IMR-90 (cell line): ENCODE measurements at regions not wholly inside any gene's neighbourhood (a gene's known extent, or its start where the extent isn't known, plus 50 kb on each side); places are given as distances from the start of the nearest gene placed in this dataset.
A peak's percentile ranks its signal among the peaks of the same experiment; 100 is the strongest.

Experiments used
- ATAC-seq: fragments of 200-7000 bp; cut with Tn5 transposase; 2 replicates; pipeline ENCODE4 v1.9.1; 2020; ENCODE audit warnings: low read depth, mild to moderate bottlenecking, moderate library complexity
- BruUV-seq: library from RNA; stranded (reverse); fragments of 400-500 nt; replicated peaks from 2 replicates; lab custom pipeline; 2021; lab: Mats Ljungman, UMichigan
- CTCF ChIA-PET: fragments of 300-600 bp; formaldehyde crosslinking; extraction: SDS; loops from one replicate; lab custom pipeline; 2021; ENCODE audit warnings: antibody characterized with exemption; lab: Yijun Ruan, JAX
- POLR2A ChIA-PET: fragments of 300-600 bp; sonication (Branson Sonifier 250); formaldehyde crosslinking; loops from one replicate; lab custom pipeline; 2022; ENCODE audit warnings: antibody characterized with exemption; ENCODE audit not compliant: unreplicated experiment; lab: Charles Lee
- DNase-seq: peaks from one replicate; pipeline ENCODE4 v3.0.0; 2013
- H2AFZ ChIP-seq: replicated peaks from 2 replicates; pipeline ENCODE3; 2013; ENCODE audit warnings: low read length, mild to moderate bottlenecking; ENCODE audit not compliant: poor library complexity
- H2AK5ac ChIP-seq: 2 replicates; pipeline ENCODE4 v1.6.1; 2013; ENCODE audit warnings: low read depth, low read length, inconsistent platforms
- H2AK9ac ChIP-seq: replicated peaks from 2 replicates; pipeline ENCODE3; 2013; ENCODE audit warnings: mild to moderate bottlenecking, low read depth, low read length, moderate library complexity; ENCODE audit not compliant: poor library complexity
- H2BK120ac ChIP-seq: 2 replicates; pipeline ENCODE4 v1.6.1; 2013; ENCODE audit warnings: low read depth, low read length, inconsistent platforms
- H2BK15ac ChIP-seq: 3 replicates; pipeline ENCODE4 v1.6.1; 2013; ENCODE audit warnings: low read depth, low read length, inconsistent platforms
- H2BK20ac ChIP-seq: 2 replicates; pipeline ENCODE4 v1.6.1; 2013; ENCODE audit warnings: low read depth, mild to moderate bottlenecking, inconsistent platforms, low read length, moderate library complexity
- H2BK5ac ChIP-seq: 2 replicates; pipeline ENCODE4 v1.6.1; 2013; ENCODE audit warnings: mild to moderate bottlenecking, low read depth, low read length, inconsistent platforms; ENCODE audit not compliant: poor library complexity, severe bottlenecking
- H3K14ac ChIP-seq: replicated peaks from 2 replicates; pipeline ENCODE4 v1.6.1; 2013; ENCODE audit warnings: low read depth, low read length, inconsistent platforms
- H3K18ac ChIP-seq: 2 replicates; pipeline ENCODE4 v1.6.1; 2013; ENCODE audit warnings: low read depth, low read length, control low read depth
- H3K23ac ChIP-seq: 2 replicates; pipeline ENCODE4 v1.6.1; 2013; ENCODE audit warnings: low read depth, low read length, inconsistent platforms
- H3K27ac ChIP-seq: 2 replicates; pipeline ENCODE4 v1.5.1; 2013; ENCODE audit warnings: mild to moderate bottlenecking, control low read depth, low read length; ENCODE audit not compliant: insufficient read depth
- H3K27me3 ChIP-seq: 2 replicates; pipeline ENCODE4 v1.6.1; 2013; ENCODE audit warnings: low read length; ENCODE audit not compliant: control insufficient read depth, insufficient read depth
- H3K36me3 ChIP-seq: 2 replicates; pipeline ENCODE4 v1.6.1; 2013; ENCODE audit warnings: low read length, mixed read lengths; ENCODE audit not compliant: control insufficient read depth, insufficient read depth
- H3K4ac ChIP-seq: 2 replicates; pipeline ENCODE4 v1.6.1; 2013; ENCODE audit warnings: low read depth, low read length, inconsistent platforms
- H3K4me1 ChIP-seq: 2 replicates; pipeline ENCODE4 v1.6.1; 2013; ENCODE audit warnings: low read length, mixed read lengths; ENCODE audit not compliant: control insufficient read depth, insufficient read depth
- H3K4me2 ChIP-seq: 2 replicates; pipeline ENCODE4 v1.6.1; 2013; ENCODE audit warnings: low read depth, mild to moderate bottlenecking, control low read depth, low read length, moderate library complexity
- H3K4me3 ChIP-seq: 2 replicates; pipeline ENCODE4 v1.5.1; 2013; ENCODE audit warnings: low read depth, mild to moderate bottlenecking, control low read depth, low read length, moderate library complexity; ENCODE audit not compliant: insufficient read depth
- H3K56ac ChIP-seq: 2 replicates; pipeline ENCODE4 v1.6.1; 2013; ENCODE audit warnings: low read length, inconsistent platforms; ENCODE audit not compliant: insufficient read depth; ENCODE audit errors: extremely low read depth
- H3K79me1 ChIP-seq, 2 experiments: 2 replicates each; pipeline ENCODE4 v1.6.1; 2013; ENCODE audit warnings: low read length in 2 of 2, inconsistent platforms in 1 of 2, low read depth in 1 of 2
- H3K9ac ChIP-seq: 2 replicates; pipeline ENCODE4 v1.6.1; 2013; ENCODE audit warnings: low read depth, low read length, control low read depth
- H3K9me1 ChIP-seq: 2 replicates; pipeline ENCODE4 v1.6.1; 2013; ENCODE audit warnings: low read length, inconsistent platforms; ENCODE audit not compliant: insufficient read depth
- H3K9me3 ChIP-seq: 2 replicates; pipeline ENCODE4 v1.6.1; 2013; ENCODE audit warnings: low read length; ENCODE audit not compliant: control insufficient read depth, insufficient read depth
- H4K20me1 ChIP-seq: 2 replicates; pipeline ENCODE4 v1.6.1; 2013; ENCODE audit warnings: low read length, inconsistent platforms; ENCODE audit not compliant: insufficient read depth
- H4K5ac ChIP-seq: 2 replicates; pipeline ENCODE4 v1.6.1; 2013; ENCODE audit warnings: mild to moderate bottlenecking, low read depth, low read length, control low read depth
- H4K8ac ChIP-seq, 2 experiments: 2 replicates each; pipeline ENCODE4 v1.6.1; 2013; ENCODE audit warnings: low read depth in 2 of 2, low read length in 2 of 2, control low read depth in 1 of 2, inconsistent platforms in 1 of 2
- H4K91ac ChIP-seq: 2 replicates; pipeline ENCODE4 v1.6.1; 2013; ENCODE audit warnings: low read depth, low read length, inconsistent platforms; ENCODE audit not compliant: insufficient read depth
- MAFK ChIP-seq: IDR thresholded peaks from 2 replicates; pipeline ENCODE4 v1.6.1; 2012; ENCODE audit warnings: low read depth, low read length, improper control_type of control experiment
- MAZ ChIP-seq: IDR thresholded peaks from 2 replicates; pipeline ENCODE4 v1.6.1; 2012; ENCODE audit warnings: low read depth, mild to moderate bottlenecking, low read length, improper control_type of control experiment, moderate library complexity, borderline replicate concordance
- MXI1 ChIP-seq: IDR thresholded peaks from 2 replicates; pipeline ENCODE4 v1.6.1; 2012; ENCODE audit warnings: low read depth, mild to moderate bottlenecking, low read length, moderate library complexity, borderline replicate concordance
- NFE2L2 ChIP-seq: fragments of 150-350 bp; IDR thresholded peaks from 2 replicates; pipeline ENCODE4 v1.6.1; 2016; ENCODE audit warnings: low read depth, mild to moderate bottlenecking, low read length
- POLR2A ChIP-seq: IDR thresholded peaks from 2 replicates; pipeline ENCODE4 v1.6.1; 2012; ENCODE audit warnings: mild to moderate bottlenecking, low read depth, low read length
- RCOR1 ChIP-seq: IDR thresholded peaks from 2 replicates; pipeline ENCODE4 v1.6.1; 2012; ENCODE audit warnings: mild to moderate bottlenecking, low read length, improper control_type of control experiment; ENCODE audit not compliant: insufficient replicate concordance
- SMC3 ChIP-seq: fragments of 150-350 bp; IDR thresholded peaks from 2 replicates; pipeline ENCODE4 v1.6.1; 2016; ENCODE audit warnings: low read depth, mild to moderate bottlenecking, antibody characterized with exemption, low read length, moderate library complexity
- USF2 ChIP-seq: fragments of 150-350 bp; IDR thresholded peaks from 2 replicates; pipeline ENCODE4 v1.6.1; 2017; ENCODE audit warnings: mild to moderate bottlenecking, antibody characterized with exemption, low read length, low read depth
- WGBS, 2 experiments: methylation state at CpG; one replicate each; pipeline versions ENCODE4 v1.1.5 to v1.1.7; 2013; ENCODE audit warnings: missing lambda C conversion rate in 2 of 2; ENCODE audit not compliant: insufficient read length in 1 of 2; ENCODE audit errors: extremely low coverage in 2 of 2; 5-methylcytosine and 5-hydroxymethylcytosine counted together
- dilution Hi-C: fragments of 300-500 bp; cut with HindIII; formaldehyde crosslinking; loops from one replicate; pipeline ENCODE4 v1.14.3; 2018; ENCODE audit warnings: low sequenced_read_pairs; ENCODE audit not compliant: unreplicated experiment
- in situ Hi-C: fragments of 300-500 bp; cut with MboI; formaldehyde crosslinking; loops from 3 replicates; pipeline ENCODE4 v1.14.3; 2019; ENCODE audit warnings: low sequenced_read_pairs, inconsistent platforms, mixed read lengths
- intact Hi-C: fragments of 100-400 bp; cut with micrococcal nuclease; formaldehyde crosslinking; loops from 2 replicates; pipeline ENCODE4 v1.10.0; 2022

DNA sequence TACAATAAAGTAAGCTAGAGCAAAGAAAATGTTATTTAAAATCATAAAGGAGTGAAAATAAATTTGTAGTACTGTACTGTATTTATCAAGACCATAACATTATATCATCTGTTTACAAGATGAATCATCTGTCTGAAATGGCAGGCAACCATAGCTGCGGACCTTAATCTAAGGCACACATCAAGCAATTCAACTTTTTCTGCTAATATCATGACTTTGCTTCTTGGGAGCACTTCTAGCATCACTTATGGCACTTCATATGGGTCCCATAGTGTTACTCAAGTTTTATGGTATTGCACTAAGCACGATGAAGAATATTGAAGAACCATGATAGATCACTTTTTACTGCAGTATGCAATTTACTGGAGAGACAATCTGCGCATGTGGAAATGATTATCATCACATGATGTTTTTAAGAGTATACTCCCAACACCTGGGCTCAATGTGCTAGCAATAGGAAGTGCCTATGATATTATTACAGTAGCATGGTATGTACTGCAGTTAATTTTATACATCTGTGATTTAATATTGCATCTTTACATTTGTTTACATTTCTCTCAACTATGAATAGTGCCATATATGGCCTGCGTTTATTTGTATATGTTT is 137.7 kb upstream of the NECTIN3 start:
- no TSS peak for BruUV-seq
- Histone ChIP-seq H3K18ac (no peak overlapping the region), H3K9me3 (no peaks in the 10 kb centered on the region), H2BK20ac (no peak overlapping the region), H2BK120ac (no peak overlapping the region), H2AK5ac (no peak overlapping the region), H4K91ac (no peak overlapping the region), H4K5ac (no peak overlapping the region), H3K79me1 (no peaks in the 10 kb centered on the region), H3K27ac (no peak overlapping the region), H3K36me3 (no peaks in the 10 kb centered on the region), H3K9ac (no peak overlapping the region), H3K14ac (no peak overlapping the region), H3K4me2 (no peak overlapping the region), H3K27me3 (no peaks in the 10 kb centered on the region), H2AFZ (no peak overlapping the region), H4K8ac (no peak overlapping the region), H3K4me1 (peaks cover 2% of the 10 kb centered on the region), H2AK9ac (no peak overlapping the region), H3K4me3 (no peak overlapping the region), H4K20me1 (no peaks in the 10 kb centered on the region), H2BK15ac (no peak overlapping the region), H3K4ac (no peak overlapping the region), H2BK5ac (no peak overlapping the region), H3K9me1 (no peaks in the 10 kb centered on the region), H3K23ac (no peak overlapping the region), H3K56ac (no peak overlapping the region)
- POLR2A ChIA-PET = no interaction called here
- intact Hi-C loops = no loop called here
- in situ Hi-C loops = no loop called here
- dilution Hi-C loops = no loop called here
- WGBS, 2 experiments = no CpG with 5 or more reads among the region's 4 CpGs
- TF ChIP-seq SMC3 (no peak), NFE2L2 (no peak), POLR2A (no peak), USF2 (no peak), MAZ (no peak), RCOR1 (no peak), MAFK (no peak), MXI1 (no peak)
- ATAC-seq (peak; percentile 76), DNase-seq (peak; percentile 68)
- CTCF ChIA-PET = no interaction called here
